Kidney capillary endothelial cell (primary cell): ENCODE measurements at regions not wholly inside any gene's neighbourhood (a gene's known extent, or its start where the extent isn't known, plus 50 kb on each side); places are given as distances from the start of the nearest gene placed in this dataset.
"Not testable (repeated sequence)": the region's sequence is repeated elsewhere in the genome, so short reads cannot be mapped to it uniquely, and the experiment has no call there.

Experiments used
- DNase-seq: peaks from one replicate; pipeline ENCODE4 v3.0.0-alpha.2; 2018; ENCODE audit warnings: low spot score

DNA sequence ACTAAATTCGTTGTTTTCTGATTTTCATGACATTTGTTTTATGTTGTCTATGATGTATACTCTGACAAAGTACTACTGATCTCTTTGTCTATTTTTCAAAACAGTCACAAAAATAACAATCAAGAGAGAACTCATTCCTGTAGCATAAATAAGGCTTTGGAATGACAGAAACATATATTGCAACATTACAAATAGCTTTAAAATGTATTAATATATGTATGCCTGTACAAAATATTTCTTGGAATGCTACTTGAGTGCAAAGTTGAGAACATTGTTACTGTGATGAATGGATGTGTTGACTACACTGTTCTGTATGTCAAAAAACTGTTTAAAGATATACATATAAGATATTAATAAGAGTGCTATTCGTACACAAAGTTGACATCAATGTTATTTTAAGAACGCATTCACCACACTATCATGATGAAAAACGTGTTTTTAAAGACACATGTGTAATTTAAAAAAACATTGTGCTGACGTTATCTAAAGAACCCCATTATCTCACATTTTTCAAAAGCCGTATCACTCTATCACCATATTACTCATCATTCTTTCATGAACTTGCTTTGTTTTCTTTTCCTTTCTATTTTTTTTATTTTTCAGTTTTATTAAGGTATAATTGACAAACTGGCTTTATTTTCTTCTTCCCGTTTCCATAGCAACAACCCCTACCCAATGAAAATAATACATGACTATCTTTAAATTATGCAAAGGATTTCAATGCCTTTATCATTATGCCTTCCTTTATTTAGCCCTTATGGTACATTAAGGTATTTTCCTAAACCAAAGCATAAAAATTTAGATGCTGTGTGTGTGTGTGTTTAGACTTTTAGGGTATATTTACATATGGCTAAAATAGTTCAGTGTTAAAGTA lies 918.8 kb downstream of the SLITRK1 start:
- DNase-seq, result no peak

DNA sequence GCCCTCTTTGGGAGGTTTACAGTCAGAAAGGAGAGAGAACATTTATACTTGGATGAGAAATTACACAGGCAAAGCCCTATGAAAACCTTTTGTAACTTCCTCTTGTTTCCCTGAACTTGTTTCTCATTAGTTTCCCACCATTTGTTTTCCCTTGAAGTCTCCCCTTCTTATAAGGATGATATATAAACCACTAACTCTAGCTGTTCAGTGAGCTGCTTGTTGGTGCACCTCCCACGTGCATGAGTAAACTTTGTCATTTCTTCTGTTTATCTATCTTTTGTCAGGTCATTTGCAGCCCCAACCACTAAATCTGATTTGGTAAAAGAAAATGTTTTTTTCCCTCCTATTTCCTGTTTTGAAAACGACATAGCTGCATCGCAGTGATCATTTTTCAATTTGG lies 919.9 kb downstream of the SLITRK1 start:
- DNase-seq, result no peak

DNA sequence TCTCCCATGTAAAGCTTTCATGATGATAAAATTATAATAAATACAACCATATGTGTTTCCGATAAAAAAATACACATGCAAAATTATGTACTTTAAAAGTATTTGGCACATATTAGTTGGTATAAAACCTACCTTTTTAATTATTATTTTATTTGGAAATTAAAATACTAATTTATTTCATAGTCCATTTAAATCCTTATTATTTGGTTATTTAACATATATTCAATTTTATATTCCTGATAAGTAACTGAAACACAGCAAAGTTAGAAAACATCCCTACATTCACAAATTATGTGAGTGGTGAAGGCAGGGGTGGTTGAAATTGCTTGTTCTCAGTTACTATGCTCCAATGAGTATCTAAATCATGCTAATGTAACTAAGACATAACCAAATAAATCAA lies 920.5 kb downstream of the SLITRK1 start:
- DNase-seq, result no peak

DNA sequence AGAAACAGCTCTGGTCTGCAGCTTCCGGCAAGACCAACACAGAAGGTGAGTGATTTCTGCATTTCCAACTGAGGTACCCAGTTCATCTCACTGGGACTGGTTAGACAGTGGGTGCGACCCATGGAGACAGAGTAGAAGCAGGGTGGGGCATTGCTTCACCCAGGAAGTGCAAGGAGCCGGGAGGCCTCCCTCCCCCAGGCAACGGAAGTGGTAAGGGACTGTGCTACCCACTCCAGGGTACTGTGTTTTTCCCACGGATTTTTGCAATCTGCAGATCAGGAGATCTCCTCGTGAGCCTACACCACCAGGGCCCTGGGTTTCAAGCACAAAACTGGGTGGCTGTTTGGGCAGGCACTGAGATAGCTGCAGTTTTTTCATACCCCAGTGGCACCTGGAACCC lies 929.9 kb downstream of the SLITRK1 start:
- not testable (repeated sequence) for DNase-seq

DNA sequence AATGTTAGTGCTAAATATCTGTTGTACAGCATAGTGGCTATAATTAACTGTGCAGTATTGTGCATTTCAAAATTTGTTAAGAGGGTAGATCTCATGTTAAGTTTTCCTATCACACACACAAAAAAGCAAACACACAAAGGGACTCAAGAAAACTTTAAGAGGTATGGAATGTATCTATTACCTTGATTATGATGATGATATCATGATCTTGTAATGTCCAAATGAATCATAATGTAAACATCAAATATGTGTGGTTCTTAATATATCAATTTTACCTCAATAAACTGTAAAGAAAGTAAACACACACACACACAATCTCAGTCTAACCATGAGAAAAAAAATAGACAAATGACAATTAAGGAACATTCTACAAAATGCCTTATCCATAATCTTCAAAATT lies 934.6 kb downstream of the SLITRK1 start:
- DNase-seq, result no peak

DNA sequence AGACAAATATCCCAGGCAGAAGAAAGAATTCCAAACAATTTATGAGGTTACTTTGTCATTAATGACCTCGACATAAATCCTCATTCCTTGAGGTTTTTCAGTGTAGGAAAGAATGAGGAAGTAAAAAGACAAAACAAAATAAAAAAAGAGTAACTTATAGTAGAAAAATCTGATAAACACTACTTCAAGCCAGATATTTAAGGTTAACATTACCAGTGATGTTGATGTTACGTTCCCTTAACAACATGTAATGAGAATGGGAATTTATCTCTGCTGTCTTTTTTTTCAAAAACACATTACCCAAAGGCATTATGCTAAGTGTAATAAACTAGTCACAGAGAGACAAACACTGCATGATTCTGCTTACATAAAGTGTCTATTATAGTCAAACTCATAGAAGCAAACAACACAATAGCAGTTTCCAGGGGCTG lies 935.1 kb downstream of the SLITRK1 start:
- DNase-seq, result no peak

DNA sequence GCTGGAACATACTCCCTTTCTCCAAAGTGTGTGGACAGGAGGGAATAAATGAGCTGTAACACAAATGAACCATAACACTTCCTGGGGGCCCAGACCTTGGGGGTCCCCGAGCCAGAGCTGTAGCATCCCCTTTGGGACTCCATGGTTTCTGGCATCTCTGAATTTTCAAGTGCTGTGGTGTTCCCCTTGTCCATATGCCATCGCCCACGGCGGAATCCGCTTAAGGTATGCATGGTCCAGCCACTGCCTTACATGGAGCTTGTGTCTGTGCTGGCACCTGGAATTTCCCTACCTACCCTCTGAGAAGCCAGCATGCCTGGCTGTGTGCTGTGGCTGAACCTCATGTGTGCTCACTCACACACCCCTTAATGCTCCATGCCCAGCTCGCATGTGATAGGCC lies 943.6 kb downstream of the SLITRK1 start:
- no peak for DNase-seq

DNA sequence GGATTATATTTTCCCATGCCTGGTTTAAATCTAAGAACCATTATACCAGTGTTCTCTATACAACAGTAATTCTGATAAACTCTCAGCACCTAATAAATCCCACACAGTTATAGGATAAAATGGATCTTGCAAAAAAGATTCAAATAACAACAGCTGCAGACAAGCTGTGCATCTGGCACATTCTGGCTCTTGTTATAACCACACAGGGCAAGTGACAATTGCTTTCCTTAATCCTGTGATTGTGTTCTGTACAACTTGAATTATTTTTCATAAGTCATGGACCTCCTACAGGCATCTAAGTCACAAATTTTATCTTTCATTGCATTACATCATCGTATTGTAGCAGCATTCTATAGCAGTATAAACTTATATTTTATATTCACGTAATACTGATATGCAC lies 948.3 kb downstream of the SLITRK1 start:
- no peak for DNase-seq

DNA sequence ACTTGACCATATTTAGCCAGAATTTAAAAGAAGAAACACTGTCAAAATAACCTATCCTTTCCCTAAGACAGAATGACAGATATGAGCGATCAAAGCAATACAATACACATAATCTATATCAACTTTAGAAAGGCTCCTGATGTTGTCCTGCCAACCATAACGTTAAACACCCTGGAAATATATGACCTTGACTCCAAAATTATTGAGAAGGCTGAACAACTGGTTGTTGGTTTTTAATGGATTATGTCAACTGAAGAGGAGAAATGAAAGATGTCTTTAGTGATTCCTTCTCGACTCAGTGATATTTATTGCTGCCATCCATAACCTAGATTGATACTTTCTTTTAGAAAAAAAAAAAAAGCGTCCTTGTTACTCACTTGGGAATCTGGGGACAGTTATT lies 957.2 kb downstream of the SLITRK1 start:
- no peak for DNase-seq

DNA sequence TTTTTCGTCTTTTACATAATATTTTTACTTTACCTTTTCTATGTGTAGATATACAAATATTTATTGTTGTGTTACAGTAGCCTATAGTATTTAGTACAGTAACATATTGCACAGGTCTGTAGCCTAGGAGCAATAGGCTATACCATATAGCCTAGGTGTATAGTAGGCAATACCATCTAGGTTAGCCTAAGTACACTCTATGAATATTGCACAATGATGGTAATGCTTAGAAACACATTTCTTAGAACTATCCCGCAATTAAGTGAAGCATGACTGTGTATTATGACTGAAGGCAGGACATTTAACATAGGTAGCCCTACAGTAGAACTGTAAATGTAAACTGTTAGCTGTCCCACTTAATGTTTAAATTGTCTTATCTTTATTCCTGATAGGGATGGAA lies 964.3 kb downstream of the SLITRK1 start:
- DNase-seq, result no peak

DNA sequence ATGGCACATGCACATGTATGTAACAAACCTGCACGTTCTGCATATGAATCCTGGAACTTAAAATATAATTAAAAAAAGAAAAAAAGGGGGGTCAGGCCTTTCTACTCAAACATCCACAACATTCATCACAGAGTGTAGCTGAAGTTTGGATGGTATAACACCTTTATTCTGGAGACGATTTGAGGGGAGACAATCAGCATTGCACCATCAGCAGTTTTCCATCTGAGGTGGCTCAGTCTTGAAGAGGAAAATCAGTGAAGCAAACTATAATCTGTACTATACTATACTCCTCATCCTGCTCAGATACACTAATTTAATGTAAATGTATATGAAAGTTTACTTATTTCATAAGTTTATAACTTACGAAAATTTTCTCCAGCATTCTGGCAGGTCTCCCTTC lies 969.7 kb downstream of the SLITRK1 start:
- no peak for DNase-seq

DNA sequence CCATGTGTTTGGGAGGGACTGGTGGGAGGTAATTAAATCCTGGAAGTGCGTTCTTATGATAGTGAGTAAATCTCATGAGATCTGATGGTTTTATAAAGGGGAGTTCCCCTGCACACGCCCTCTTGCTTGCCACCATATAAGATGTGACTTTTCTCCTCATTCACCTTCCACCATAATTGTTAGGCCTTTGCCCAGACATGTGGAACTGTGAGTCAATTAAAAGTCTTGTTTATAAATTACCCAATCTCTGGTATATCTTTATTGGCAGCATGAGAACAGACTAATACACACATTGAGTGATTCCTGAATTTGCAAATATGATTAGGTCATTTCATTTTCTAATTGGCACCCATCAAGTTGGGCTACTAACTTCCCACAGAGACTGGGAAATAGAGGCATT lies 977.2 kb downstream of the SLITRK1 start:
- DNase-seq, result no peak

DNA sequence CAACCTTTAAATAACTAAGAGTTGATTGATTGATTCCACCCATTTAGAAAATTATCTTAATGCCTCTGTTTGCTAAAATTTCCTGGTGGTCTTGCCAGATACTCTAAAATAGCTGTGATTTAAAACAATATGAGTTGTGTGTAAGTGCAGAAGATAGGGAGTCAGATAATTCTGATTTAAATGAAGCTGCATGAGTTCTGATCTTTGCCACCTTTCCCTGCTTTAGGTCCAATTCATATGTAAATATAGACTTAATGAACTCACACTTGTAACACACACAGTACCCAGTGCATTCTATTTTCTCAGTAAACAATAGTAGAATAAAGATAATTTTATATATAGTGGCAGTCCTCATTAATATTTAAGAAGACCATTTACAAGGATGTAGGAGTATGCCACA lies 981.8 kb downstream of the SLITRK1 start:
- DNase-seq, result no peak

DNA sequence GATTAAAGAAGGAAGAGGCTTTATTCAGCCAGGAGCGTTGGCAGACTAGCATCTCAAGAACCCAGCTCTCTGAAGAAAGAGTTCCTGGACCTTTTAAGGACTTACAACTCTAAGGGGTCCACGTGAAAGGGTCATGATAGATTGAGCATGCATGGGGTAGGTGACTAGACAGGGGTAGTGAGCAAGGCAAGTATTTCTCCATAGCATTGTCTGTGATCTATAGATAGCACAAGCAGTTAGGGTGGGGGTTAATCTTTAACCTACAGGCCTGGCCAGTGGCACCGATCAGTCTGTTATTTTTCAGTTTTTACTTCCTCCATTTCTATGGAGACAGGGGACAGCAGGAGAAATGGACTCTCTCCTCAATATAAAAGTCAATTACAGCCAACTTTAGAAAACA lies 983.7 kb downstream of the SLITRK1 start:
- DNase-seq, result no peak

DNA sequence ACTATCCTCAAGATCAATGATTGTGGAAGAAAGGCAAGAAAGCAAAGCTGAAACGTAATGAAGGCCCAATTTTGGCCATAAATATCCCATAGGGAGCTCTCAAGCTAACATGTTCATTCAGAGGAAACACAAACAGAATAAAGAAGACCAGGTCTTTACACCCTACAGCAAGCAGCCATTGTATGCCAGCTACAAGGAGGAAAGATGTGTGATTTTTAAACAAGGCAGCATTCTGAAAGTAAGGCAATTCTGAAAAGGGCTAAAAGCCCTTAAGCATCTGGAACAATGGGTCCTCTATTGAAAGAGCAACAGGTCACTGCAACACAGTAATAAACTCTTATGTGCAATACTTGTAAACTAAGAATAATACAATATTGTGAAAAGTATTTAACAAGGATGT lies 1002.4 kb downstream of the SLITRK1 start:
- DNase-seq, result no peak

DNA sequence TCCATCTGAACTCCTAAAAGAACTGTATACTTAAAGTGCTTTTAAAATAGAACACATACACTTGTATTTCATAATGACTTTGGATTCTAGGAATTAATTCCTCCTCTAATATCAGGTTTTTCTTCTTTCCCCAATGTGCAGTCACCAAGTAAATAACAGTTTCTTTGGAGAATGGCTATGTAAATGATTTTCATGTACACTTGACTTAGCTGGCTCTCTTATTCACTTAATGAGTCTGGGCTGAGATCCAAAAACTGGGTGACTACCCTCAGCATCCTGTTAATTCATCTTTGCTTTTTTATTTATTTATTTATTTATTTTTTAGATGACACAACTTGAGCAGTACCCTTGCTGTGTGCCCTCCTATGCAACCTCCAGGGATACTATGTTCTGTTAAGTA lies 1003.7 kb downstream of the SLITRK1 start:
- peak; percentile 17 for DNase-seq

DNA sequence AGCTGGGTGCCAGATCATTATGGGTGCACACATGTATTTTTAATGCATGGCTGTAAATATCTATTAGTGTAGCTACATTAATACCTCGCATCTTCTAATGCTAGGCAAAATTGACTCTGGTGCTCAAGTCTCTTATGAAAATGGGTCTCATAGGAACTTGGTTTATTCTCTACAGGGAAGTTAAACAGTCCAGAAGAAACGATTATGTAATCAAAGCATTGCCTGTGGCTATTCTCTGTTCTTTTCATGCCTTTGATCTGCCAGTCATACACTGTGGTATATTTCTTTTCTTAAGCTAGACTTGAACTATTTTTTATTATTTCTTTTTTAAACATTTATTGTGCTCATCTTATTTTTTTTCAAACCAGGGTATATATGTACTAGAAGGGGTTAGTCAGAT lies 1015.0 kb downstream of the SLITRK1 start:
- DNase-seq, result no peak

DNA sequence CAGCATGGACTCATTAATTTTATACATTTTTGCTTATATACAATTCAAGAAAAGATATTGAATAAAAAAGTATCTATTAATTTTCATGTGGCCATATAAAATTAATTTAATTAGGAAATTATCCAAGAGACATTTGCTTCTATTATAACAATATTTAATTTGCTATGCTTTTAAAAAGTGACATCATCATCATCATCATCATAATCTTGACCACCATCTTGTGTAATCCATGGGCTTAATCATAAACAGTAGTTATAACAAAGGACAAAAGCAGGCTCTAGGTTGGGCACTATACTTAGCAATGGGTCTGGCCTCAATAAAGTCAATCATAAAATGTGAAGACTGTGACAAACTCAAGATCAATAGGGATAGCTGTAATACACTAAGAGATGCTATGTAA lies 1031.6 kb downstream of the SLITRK1 start:
- no peak for DNase-seq

DNA sequence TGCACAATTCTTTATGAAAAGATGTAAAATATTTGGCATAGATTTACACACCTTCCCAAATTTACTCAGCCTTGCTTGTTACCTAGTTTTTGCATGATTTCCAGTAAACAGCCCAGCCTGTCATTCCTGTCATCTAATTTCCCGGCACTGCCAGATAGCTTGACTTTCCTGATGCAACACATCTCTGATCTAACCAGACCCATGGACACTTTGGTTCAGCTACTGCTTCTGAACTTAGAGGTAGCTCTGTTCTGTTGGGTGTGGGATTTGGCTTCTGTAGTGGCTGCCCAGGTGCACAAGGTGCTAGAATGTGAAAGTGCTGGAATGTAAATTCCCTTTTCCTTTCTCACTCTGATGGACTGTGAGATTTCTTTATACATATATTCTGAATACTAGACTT lies 1033.5 kb downstream of the SLITRK1 start:
- no peak for DNase-seq

DNA sequence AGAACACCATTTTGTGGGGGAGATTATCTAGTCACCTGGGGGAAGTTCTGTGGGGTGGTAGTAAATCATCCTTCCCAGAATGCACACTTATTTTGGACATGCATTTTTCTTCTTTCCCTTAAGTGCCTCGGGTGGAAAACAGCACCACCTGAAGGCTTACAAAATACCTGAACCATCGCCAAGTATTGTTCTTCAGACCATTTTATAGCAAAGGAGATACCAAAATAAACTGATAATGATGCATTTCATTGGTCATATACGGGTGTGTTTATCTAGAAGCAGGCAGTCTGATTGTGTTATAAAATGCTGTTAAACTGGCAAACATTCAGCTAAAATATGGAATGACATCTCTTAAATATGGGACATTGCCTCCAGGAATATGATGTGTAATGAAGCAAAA lies 1034.7 kb downstream of the SLITRK1 start:
- DNase-seq, result no peak

DNA sequence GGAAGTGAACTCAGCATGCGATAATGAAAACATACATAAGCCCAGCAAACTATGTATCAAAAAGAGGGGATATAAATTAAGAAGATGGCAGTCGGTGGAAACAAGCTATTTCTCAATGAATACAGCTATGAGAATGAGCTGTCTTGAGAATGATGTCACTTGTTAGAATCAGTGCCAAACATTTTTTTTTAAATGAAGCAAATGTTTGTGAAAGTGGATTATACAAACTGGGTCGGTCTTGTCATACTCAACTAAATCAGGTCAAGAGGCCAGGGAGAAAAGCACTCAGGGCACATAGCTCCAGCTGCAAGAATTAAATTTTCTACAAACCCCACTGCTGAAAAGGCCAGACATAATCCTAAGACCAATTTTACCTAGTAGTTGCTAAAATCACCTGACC lies 1048.4 kb downstream of the SLITRK1 start:
- no peak for DNase-seq

DNA sequence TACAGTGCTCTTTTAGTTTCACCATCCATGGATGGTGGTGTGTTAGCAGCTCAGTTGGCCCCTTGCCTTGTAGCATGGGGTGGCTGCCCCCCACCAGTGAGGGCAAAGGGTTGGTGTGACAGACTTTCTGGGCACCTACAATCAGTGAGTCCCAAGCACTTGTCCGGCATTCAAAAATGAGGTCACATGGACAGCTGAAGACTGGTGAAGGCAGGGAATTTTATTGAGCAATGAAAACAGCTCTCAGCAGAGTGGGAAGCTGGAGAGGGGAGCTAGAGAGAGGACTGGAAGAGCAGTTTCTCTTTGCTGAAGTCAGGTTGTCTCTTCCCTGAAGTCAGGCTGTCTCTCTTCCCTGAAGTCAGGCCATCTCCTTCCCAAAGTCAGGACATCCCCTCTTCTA lies 1053.2 kb downstream of the SLITRK1 start:
- DNase-seq, result no peak

DNA sequence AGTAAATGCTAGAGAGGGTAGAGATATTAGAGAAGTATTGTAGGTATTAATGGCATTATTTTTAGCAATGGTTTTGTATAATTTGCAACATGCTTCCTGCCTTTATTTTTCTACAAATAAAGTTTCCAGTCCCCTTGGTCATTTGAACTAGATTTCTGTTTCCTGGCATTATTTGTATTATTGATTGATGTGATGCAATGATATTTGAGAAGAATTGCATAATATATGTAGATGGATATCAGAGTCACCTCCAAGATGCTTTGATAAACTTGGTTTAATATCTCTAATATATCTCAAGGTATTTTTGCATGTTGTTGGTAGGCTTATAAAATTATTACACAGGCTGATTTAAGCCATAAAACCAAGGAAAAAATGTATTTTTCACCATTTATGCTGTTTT lies 1054.5 kb downstream of the SLITRK1 start:
- DNase-seq, result no peak

DNA sequence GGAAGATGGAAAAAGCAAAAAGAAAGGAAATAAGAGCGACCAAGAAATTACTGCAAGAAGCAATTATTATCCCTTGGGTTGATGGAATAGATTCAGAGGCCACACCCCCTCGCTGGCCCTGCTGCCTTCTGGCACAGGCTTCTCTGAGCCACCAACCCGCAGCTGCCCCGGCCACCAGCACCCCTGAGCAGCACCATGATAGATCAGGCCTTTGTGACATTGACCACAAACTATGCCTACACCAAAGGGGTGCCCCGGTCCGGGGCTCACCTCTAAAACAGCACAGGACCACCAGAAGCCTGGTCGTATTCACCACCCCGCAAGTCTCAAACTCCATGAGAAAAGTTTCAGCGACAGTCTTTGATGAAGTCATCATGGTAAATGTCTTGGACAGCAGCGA lies 1059.3 kb downstream of the SLITRK1 start:
- DNase-seq, result no peak
